ENCODE measurements at regions not wholly inside any gene's neighbourhood (a gene's known extent, or its start where the extent isn't known, plus 50 kb on each side); places are given as distances from the start of the nearest gene placed in this dataset.
"Not testable (repeated sequence)": the region's sequence is repeated elsewhere in the genome, so short reads cannot be mapped to it uniquely, and the experiment has no call there.

DNA sequence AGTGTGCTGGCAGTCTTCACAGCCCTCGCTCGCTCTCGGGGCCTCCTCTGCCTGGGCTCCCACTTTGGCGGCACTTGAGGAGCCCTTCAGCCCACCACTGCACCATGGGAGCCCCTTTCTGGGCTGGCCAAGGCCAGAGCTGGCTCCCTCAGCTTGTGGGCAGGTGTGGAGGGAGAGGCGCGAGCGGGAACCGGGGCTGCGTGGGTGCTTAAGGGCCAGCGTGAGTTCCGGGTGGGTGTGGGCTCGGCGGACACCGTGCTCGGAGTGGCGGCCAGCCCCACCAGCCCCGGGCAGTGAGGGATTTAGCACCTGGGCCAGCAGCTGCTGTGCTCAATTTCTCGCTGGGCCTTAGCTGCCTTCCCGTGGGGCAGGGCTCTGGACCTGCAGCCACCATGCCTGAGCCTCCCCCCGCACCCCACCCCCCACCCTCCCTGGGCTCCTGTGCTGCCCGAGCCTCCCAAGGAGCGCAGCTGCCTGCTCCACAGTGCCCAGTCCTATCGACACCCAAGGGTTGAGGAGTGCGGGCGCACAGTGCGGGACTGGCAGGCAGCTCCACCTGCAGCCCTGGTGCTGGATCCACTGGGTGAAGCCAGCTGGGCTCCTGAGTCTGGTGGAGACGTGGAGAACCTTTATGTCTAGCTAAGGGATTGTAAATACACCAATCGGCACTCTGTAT lies 684.4 kb upstream of the GOLIM4 start:
- not testable (repeated sequence) for TF ChIP-seq POLR2A, CTCF (IDR thresholded peaks at IDR 0.05)

Data from testis (tissue), 2 donors.